Brain microvascular endothelial cell (primary cell): ENCODE measurements at regions not wholly inside any gene's neighbourhood (a gene's known extent, or its start where the extent isn't known, plus 50 kb on each side); places are given as distances from the start of the nearest gene placed in this dataset.

Source experiments
- DNase-seq: peaks from one replicate; pipeline ENCODE4 v3.0.0-alpha.2; 2020
- H3K27ac ChIP-seq: fragments of 250-450 bp; sonication (Bioruptor Pico); 2 replicates; pipeline ENCODE4 v1.5.1; 2020; ENCODE audit warnings: mild to moderate bottlenecking, moderate library complexity
- H3K27me3 ChIP-seq: fragments of 250-450 bp; sonication (Bioruptor Pico); replicated peaks from 2 replicates; pipeline ENCODE4 v1.5.1; 2020; ENCODE audit warnings: mild to moderate bottlenecking
- H3K36me3 ChIP-seq: fragments of 250-450 bp; sonication (Bioruptor Pico); replicated peaks from 2 replicates; pipeline ENCODE4 v1.5.1; 2020; ENCODE audit warnings: mild to moderate bottlenecking
- H3K4me3 ChIP-seq: 2 replicates; pipeline ENCODE4 v1.5.1; 2011; ENCODE audit warnings: low read depth, mild to moderate bottlenecking, control low read depth, low read length, moderate library complexity
- CTCF ChIP-seq: IDR thresholded peaks from 2 replicates; pipeline ENCODE4 v1.5.1; 2011; ENCODE audit warnings: low read depth, mild to moderate bottlenecking, moderate library complexity, low read length, control low read depth, inconsistent platforms; ENCODE audit errors: missing control alignments
- in situ Hi-C: cut with HindIII; loops from 2 replicates; pipeline ENCODE4 v1.10.0; 2017; ENCODE audit warnings: low sequenced_read_pairs, low pct_ligation_motif_present

GRCh38 chr7:84535580-84536270 is 341.1 kb upstream of the SEMA3A start:
- Histone ChIP-seq H3K36me3 (no peaks in the 10 kb centered on the region), H3K27ac (no peak overlapping the region), H3K4me3 (no peak overlapping the region), H3K27me3 (no peaks in the 10 kb centered on the region)
- no peak for TF ChIP-seq CTCF
- no peak for DNase-seq
- in situ Hi-C loops = no loop called here

DNA sequence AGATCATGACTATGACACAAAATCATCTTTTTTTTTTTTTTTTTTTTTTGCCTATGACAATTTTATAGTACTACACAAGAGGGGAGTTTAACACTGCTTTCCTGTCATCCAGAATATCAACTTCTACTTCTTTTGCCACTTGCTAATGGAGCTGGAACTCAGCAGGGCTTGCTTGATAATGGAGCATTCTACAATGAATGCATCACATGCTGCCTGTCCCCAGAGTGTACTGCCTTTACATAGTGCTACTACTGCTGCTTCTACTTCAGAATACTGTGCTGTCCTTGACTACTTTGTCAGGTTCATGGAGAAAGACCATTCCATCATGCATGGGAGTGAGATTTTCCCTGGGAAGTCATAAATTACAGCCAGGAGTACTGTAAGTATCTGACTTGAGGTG is 338.6 kb upstream of the SEMA3A start:
- TF ChIP-seq CTCF = no peak
- Histone ChIP-seq H3K4me3 (no peak overlapping the region), H3K27me3 (no peaks in the 10 kb centered on the region), H3K27ac (no peak overlapping the region), H3K36me3 (no peaks in the 10 kb centered on the region)
- in situ Hi-C loops = no loop called here
- DNase-seq = no peak

DNA sequence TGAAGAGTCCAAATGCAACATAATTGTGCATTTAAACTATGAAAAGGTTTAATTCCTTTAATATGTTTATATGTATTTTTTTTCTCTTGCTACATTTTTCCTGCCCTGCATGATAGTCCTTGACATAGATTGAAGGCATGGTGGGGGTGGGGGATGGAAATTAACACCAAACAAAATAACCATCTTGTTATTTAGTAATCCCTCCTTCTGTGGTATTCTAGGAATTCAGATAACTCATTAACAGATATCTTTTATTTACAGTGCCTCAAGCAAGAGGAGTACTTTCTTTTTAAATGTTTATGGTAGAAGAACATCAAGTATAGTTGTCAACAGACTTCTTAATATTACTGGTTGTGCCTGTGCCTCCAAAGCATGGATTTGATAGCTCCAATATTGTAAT is 337.6 kb upstream of the SEMA3A start:
- in situ Hi-C loops = no loop called here
- no peak overlapping the region for H3K27ac ChIP-seq
- no peak for DNase-seq
- H3K27me3 ChIP-seq = no peaks in the 10 kb centered on the region
- no peaks in the 10 kb centered on the region for H3K36me3 ChIP-seq
- TF ChIP-seq CTCF = no peak
- H3K4me3 ChIP-seq = no peak overlapping the region

DNA sequence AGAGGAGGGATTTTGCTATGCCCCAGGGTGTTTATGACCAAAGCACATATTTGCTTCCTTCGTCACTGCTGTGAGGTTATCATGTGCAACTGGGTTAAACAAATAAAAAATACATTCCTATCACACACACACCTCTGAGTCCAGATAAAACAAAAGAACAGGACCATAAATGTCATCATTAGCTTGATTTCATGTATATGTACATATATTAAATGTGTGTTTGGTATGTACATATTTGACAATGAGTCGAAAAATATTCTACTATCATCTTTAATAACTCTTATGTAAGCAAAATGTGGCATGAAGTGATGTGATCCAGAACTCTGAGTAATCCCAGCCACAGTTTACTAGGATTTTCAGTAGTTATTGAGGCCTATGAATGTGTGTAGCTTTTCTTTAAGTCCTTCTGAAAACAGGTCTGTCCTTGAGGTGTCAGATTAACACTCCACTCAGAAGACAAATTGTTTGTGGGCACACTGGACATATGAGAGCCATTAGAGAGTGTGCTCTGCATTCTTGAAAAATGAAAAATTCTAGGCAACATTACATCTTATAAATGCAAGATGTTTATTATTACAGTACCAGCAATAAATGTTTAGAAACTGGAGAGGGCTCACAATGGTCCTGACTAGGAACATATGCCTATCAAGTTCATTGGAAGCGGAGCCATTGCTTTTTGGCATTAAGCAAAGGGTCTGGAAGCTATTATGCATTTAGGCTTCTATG is 335.1 kb upstream of the SEMA3A start:
- peak; percentile 77 for DNase-seq
- TF ChIP-seq CTCF = no peak
- H3K27me3 ChIP-seq = no peaks in the 10 kb centered on the region
- no peak overlapping the region for H3K4me3 ChIP-seq
- no peak overlapping the region for H3K27ac ChIP-seq
- in situ Hi-C loops = no loop called here
- no peaks in the 10 kb centered on the region for H3K36me3 ChIP-seq

GRCh38 chr7:84528756-84529479 is 334.3 kb upstream of the SEMA3A start:
- Histone ChIP-seq H3K36me3 (no peaks in the 10 kb centered on the region), H3K4me3 (no peak overlapping the region), H3K27ac (no peak overlapping the region), H3K27me3 (no peaks in the 10 kb centered on the region)
- TF ChIP-seq CTCF = no peak
- no peak for DNase-seq
- in situ Hi-C loops = no loop called here
